ENCODE measurements at regions not wholly inside any gene's neighbourhood (a gene's known extent, or its start where the extent isn't known, plus 50 kb on each side); places are given as distances from the start of the nearest gene placed in this dataset.

GRCh38 chr10:6648894-6649720 is 69.0 kb upstream of the PRKCQ start:
- TF ChIP-seq CTCF (IDR thresholded peaks at IDR 0.05; ENCODE audit: poor library complexity) = no peak
- TF ChIP-seq EZH2 (IDR thresholded peaks at IDR 0.05; ENCODE audit: borderline replicate concordance) = no peak
- no peak for TF ChIP-seq EZH2phosphoT487 (IDR thresholded peaks at IDR 0.05; ENCODE audit: low read depth, severe bottlenecking, unreplicated experiment)
